NCI-H2227 treated with DMSO at 0.1 percent for 48 hours (cell line): ENCODE measurements at regions not wholly inside any gene's neighbourhood (a gene's known extent, or its start where the extent isn't known, plus 50 kb on each side); places are given as distances from the start of the nearest gene placed in this dataset.

ENCODE experiments used
- DNase-seq: peaks from one replicate; lab custom pipeline; 2025; lab: John Stamatoyannopoulos, UW

DNA sequence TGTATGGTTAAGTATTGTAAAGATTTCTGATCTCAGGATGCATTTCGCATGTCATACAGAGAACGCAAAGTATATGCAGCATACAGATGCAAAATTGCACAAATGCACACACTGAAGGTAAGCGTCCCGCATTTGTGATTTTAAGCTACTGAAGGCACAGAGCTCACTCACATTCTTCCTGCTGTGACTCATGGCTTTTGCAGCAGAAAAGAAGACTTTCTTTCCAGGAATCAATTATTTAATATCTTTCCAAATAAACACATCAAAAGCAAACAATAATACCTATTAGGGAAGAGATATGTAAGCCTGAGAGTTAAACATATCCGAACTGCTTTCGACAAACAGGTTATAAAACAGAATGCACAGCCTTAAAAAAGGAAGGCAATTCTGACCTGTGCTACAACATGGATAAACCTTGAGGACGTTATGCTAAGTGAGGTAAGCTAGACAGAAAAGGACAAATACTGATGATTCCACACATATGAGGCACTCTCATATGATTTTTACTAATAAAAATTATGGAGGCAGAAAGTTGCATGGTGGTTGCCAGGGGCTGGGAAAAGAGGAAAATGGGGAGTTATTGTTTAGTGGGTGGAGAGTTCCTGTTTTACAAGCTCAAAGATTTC, 109.0 kb downstream of the TFAP2A start:
- DNase-seq, result no peak

DNA sequence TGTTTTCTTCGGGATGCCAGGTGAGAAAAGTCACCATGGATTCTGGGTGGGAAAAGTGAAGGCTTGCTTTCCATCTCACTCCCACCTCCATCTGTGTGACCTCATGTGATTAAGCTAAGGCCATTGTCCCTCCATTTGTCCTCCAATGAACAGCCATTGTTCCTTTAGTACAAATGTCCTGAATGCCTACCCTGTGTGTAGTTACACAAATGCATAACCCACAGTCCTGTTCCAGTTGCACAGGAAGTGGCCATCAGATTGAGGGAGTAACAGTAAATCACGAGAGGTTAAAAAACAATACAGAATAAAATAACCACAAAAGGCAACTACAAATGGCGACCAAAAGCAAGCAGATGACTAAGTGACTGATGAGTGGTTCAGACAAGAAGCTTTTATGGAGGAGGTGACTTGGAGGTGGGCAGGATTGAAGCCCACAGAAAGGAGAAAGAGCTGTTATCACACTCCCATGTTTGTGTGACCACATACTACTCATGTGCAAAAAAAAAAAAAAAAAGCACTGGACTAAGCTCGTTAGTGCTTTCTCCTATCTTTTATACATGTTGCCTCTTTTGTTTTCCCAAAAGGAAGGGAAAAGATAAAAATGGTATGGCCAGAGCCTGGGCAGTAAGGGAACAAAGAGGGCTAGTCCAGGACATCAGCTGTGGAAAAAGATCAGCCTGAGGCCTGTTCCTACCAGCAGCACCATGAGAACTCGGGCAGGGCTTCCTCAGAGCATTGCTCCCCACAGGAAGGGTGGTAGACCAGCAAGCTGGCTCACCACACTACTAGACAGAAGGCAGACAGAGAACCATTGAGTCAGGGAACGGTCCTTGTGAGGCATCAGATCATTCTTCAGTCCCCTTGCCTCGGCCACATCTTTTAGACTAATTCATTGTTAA, 111.0 kb downstream of the TFAP2A start:
- DNase-seq, result no peak

DNA sequence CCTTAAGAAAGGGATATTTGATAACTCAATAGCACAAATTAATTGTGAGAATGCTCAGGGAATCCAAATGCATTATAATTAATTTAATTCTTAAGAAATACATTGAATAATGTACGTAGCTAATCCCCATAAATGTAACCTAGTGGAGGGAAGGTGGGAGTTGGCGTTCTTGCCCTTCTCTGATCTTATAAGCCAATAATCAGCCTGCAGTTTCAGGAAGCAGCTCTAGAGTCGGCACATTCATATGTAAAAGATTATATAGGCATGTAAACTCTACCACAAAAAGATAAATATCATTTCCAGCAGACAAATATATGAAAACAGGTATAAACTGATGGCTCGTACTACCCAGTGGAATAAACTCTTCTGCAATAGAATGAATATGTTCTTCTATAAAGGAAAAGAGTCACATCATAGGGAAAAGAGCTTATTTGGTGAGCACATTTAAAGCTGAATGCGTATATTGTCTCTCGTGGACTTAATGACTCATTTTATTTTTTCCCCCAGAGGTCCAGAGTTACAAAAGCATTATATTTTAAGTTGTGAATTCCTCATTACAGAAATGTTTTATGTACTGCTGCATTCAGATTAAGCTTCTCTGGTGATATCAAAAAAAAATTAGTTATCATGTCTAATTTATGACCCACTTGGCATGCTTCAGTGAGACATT, 112.2 kb downstream of the TFAP2A start:
- no peak for DNase-seq

DNA sequence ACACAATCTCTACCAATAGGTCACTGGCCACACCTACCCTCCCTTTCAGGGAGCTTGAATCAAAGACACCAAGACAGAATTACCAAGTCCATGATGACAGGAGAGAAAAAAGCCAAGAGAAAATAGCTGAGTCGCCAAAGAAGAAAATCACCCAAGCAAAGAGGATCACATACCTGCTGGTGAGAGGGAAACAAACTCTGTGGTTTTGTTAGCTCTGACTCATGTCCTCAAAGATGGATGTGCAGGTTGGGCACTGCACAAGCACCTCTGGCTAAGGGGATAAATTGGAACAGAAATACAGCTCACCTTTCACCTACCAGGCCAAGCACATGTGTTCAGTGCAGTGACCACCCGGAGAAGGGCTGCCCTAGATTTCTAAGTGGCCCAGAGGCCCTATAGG, 114.8 kb downstream of the TFAP2A start:
- DNase-seq, result no peak

DNA sequence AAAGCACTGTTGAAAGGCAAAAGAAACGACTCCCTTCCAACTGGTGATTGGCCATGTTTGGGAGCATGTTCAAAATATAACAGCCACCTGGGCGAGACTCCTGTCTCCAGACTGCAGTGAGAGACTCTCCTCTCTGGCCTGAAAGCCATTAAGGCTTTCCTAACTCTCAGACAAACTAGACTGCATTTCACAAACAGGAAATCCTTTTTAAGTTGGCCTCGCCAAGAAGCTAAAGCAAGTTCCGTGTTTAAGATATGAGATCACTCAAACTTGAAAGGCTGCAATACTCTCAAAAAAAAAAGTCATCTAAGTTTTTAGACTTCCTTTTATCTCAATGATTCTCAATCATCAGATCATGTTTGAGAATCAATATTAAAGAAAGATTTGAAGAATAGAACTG, 117.0 kb downstream of the TFAP2A start:
- no peak for DNase-seq

DNA sequence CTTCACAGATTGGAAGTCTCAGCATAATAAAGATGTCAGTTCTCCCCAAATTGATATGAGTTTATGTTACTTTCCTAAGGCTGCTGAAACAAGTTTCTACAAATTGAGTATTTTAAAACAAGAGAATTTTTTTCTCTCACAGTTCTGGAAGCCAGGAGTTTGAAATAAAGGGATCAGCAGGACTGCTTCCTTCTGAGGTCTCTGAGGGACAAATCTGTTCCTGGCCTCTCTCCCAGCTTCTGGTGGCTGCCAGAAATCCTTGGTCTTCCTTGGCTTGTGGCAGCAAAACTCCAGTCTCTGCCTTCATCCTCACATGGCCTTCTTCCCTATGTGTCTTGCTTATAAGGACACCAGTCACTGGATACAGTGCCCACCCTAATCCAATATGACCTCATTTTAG, 136.1 kb downstream of the TFAP2A start:
- DNase-seq, result no peak

DNA sequence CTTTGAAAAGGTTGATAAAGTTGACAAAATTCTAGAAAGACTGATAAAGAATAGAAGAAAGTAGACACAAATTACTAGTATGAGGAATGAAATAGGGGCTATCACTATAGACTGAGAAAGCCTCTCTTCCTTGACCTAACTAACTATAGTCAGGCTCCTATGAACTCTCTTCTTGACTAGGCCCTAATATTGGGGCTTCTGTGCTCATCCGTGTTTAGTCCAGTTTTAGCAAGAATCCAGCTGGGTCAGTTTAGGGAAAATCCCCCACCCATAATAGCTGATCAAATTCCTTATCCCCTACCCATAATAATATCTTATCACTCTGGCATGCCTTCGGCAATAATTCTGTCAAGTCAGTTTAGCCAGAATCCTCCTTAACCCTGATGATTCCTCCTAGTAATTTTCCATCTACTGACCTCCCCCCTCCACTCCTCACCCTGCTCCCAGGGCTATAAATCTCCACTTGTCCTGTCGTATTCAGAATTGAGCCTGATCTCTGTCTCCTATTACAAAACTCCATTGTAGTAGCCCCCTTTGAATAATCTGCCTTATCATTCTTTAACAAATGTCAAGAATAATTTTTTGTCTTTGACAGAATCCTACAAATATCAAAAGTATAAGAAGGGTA, 138.1 kb downstream of the TFAP2A start:
- no peak for DNase-seq

DNA sequence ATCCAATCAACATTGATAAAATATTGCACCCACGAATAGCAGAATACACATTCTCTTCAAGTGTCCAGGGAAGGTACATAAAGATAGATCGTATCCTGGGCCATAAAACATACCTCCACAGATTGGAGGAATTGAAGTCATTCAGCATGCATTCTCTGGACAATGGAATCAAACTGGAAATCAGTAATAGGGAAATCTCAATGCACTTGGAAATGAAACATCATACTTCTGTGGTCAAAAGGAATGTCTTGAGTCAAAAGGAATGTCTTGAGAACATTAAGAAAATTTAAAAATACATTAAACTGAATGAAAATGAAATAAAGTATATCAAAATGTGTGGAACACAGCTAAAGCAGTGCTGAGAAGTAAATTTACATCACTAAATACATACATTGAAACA, 138.8 kb downstream of the TFAP2A start:
- DNase-seq, result no peak

DNA sequence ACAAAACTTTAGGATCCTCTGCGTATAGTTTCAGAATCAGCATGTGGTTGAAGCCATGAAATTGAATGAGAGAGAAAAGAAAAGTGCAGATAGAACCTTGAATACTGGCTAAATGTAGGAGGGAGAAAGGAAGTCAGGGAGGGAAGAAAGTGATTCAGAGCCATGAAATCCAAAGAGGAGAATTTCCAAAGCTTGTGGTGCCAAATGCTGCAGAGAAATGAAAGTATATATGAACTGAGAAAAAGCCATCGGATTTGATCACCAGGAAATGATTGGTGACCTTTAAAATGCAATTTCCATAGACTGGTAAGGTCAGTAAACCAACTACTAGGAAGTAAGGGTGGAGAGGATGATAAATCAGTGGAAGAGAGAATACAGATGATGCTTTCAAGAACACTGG, 142.3 kb downstream of the TFAP2A start:
- no peak for DNase-seq

DNA sequence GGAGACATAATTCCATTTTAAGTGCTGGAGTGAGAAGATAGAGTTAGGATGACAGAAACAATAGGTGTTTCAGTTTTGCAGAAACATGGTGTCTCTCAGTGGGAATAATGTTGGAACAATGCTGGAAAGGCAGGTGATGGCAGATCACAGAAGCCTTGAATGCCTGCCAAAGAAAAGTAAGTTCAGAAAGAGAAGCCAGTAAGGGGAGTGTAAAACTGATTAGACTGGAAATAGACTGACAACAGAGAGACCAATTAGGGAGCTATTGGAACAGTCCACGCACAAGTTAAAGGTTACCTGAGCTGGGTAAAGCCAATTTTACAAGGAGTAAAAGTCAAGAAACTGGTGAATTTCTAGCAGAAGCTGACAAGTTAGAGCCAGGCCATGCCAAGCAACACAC, 142.9 kb downstream of the TFAP2A start:
- DNase-seq, result no peak

DNA sequence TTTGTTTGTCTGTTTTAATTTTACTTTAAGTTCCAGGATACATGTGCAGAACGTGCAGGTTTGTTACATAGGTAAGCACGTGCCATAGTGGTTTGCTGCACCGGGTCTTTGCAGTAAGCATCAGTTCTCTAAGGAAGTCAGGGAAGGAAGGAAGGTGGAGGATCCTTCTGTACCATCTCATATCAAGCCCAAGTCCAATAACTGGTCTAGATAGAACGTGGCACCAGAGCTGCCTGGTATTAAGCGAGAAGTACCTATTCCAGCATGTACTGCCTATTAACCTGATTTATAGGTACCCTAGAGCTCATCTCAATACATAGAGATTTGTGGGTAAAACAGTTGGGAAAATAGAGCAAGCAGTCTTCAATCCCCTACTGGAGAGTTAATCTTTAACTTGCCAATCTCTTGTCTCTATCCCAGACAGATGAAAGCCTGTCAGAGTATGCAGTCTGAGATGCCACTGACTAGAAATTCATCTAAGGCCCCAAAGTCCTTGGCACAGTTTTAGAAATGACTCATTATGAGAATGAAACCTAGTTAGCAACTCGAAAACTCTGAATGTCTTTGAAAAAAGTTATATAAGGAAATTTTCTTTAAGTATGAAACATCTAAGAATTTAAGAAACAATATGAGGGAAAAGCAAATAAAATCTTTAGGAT, 144.9 kb downstream of the TFAP2A start:
- DNase-seq, result no peak

DNA sequence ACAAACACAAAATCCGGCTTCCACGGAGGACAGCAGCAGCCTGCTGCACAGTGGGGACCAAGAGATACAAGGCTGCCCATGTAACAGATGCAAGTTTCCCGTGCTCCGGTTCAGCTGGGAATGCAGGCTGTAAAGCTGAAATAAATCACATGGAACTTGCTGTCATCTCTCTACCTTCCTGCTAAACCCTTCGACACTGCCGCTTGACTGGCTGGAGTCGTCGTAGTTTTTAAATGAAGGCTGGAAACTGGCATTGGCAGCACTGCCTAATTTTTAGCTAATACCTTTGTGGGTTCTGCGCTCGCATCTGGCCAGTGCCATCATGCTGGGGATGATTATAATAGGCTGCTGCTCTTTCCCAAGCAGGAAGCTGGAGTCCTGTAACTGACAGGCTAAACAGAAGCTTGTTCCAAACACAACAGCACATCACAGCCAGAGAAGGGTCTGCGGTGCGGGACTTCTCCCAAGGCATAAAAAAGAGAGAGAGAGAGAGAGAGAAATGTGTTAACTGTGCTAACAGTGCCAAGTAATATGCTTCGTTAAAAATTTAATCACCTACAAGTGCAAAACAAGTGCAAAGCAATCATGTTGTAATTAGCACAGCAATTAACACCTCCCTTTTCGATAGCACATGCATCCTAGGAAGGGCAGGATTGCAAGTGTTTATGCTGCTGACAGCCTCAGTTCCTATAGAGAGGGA, 146.1 kb downstream of the TFAP2A start:
- peak; percentile 22 for DNase-seq

DNA sequence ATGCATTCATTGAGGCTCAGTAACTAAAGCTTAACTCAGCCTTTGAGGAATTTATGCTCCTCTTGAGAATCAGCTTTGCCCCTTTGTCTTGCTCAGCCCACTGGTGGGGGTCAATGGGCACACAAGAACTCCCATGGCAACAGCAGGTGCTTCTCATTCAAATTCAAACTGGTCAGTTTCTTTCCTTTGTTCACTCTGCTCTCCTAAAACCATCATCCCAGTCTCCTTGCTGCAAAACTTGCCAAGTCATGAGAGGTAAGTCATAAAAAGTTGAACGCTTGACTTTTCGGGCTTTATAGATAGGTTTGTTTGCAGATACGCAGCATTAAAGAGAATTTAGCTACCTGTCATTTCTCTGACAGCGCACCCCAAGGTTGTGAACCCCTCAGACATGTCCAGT, 146.8 kb downstream of the TFAP2A start:
- DNase-seq, result no peak

DNA sequence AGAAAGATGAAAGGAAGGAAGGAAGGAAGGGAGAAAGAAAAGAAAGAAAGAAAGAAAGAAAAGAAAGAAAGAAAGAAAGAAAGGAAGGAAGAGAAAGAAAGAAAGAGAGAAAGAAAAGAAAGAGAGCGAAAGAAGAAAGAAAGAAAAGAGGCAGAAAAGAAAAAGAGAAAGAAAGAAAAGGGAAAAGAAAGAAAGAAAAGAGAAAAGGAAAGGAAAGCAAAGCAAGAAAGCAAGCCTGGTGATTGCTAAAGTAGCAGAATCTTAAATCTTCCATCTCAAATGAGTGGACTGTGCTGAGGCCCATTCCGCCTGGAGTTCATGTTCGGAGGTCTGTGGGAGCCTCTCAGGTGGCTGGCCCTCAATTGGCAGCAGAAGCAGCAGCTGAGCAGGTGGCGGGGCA, 148.4 kb downstream of the TFAP2A start:
- DNase-seq, result no peak

DNA sequence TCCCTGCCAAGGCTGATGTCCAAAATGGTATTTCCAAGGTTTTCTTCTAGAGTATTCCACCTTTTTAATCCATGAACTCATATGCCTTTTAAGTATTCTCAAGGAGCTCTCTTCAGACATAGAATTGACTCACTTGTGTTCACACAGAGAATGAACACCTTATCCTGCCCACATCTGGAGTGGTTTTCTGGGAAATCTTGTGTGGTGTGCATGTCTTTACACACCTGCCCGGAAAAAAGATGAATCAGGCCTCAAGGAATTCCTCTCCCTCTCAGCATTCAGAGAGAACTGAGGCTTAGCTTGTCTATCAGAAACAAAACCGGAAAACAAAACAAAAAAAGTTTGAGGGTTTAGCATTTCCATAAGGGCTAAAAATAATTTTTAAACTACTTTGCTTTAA, 148.8 kb downstream of the TFAP2A start:
- no peak for DNase-seq

DNA sequence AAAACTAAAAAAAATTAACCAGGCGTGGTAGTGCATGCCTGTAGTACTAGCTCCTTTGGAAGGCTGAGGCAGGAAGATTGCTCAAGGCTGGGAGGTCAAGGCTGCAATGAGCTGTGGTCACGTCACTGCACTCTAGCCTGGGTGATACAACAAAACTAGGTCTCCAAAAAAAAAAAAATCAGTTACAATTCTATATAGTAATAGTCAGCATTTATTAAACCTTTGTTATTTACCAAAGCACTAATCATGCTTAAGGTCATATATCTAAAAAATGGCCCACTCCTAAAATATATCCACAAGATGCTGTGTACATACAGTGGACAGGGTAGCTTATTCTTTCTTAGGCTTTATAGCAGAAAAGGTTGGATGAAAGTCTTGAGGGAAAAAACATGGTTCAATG, 152.4 kb downstream of the TFAP2A start:
- no peak for DNase-seq

DNA sequence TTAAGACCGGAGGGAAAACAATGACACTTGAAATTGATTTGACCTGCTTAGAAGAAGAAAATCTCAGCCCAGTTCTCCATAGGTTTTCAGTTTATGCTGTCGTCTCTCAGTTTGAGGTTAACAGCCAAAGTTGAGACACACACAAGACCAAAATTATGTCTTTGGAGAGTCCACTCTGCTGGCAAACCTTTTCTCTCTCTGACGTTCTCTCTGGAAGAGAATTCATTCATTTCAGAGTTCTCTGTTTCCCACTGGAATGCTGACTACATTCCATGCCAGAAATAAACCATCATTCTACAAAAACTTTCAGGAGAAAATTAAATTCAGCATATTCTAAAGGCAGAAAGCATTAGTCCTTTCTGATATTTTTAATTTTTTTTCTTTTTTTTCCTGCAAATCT, 155.2 kb downstream of the TFAP2A start:
- DNase-seq, result no peak

DNA sequence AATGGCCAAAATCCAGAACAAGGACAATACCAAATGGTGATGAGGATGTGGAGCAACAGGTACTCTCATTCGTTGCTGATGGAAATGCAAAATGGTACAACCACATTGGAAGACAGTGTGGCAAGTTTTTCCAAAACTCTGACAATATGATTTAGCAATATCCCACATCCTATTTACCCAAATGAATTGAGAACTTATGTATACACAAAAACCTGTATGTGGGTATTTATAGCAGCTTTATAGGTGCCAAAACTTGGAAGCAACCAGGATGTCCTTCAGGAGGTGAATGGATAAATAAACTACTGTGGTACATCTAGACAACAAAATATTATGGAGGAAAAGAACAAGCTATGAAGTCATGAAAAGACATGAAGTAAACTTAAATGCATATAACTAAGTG, 156.5 kb downstream of the TFAP2A start:
- DNase-seq, result no peak

DNA sequence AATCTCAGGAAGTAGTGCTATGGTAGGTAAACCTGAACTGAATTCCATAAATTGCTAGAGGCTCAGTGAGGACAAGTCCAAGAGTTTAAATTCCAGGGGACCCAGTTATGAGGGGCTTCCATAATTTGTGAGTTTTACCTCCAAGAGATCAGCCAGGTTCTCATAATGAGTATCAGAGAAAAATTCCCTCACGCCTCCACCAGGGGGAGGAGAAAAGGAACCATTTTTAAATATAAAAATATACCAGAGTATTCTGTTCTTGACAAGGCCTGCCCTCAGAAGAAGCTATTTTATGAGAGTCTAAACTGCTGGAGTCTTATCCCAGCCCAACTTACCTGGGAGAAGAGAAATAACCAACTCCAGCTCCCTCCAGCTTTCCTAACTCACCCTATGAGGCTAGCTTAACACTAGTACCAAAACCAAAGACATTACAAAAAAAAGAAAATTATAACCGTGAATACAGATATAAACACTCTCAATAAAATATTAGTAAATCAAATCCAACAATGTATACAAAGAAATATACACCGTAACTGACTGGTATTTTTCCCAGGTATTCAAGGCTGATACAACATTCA, 158.7 kb downstream of the TFAP2A start:
- no peak for DNase-seq

DNA sequence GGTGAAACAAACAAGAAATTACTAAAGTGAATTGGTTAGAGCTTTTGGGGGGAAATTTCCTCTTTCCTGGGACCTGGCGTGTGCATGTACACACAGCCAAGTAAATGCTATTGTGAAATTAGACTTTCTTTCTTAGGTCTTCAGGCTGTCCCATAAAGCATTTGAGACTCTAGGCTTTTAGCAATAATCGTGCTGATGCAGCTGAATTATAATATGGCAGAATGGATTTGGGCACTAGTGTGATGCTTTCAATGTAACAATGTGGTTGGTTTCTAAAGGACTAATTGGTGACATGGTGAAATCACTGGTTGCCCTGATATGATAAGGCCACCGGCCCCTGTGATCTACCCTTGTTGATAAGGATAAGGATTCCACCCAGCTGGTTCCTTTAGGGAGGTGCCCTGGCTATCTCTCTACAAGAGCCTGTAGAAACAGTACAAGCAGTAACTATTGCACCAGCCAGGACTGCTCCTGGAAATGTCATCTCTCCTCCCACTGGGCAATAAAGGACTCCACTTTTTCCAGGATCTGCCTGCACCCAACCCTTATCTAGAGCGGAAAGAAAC, 164.1 kb downstream of the TFAP2A start:
- DNase-seq, result no peak

DNA sequence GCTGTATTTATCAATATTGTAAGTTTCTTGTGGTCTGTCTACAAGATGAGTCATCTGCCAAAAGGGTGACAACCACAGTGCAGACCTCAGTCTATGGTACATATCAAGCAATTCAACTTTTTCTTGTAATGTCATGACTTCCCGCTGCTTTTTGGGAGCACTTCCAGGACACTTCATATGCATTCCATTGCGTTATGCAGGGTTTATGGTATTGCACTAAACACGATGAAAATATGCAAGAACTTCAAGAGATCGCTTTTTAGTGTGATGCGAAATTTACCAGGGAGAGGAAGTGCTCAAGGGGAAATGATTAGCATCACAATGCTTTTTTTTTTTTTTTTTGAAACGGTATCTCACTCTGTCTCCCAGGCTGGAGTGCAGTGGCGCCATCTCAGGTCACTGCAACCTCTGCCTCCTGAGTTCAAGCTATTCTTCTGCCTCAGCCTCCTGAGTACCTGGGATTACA, 166.5 kb downstream of the TFAP2A start:
- no peak for DNase-seq
